ENCODE measurements at regions not wholly inside any gene's neighbourhood (a gene's known extent, or its start where the extent isn't known, plus 50 kb on each side); places are given as distances from the start of the nearest gene placed in this dataset.

GRCh38 chr5:124841829-124842712, 95.6 kb upstream of the ZNF608 start:
- no peak for DNase-seq

DNA sequence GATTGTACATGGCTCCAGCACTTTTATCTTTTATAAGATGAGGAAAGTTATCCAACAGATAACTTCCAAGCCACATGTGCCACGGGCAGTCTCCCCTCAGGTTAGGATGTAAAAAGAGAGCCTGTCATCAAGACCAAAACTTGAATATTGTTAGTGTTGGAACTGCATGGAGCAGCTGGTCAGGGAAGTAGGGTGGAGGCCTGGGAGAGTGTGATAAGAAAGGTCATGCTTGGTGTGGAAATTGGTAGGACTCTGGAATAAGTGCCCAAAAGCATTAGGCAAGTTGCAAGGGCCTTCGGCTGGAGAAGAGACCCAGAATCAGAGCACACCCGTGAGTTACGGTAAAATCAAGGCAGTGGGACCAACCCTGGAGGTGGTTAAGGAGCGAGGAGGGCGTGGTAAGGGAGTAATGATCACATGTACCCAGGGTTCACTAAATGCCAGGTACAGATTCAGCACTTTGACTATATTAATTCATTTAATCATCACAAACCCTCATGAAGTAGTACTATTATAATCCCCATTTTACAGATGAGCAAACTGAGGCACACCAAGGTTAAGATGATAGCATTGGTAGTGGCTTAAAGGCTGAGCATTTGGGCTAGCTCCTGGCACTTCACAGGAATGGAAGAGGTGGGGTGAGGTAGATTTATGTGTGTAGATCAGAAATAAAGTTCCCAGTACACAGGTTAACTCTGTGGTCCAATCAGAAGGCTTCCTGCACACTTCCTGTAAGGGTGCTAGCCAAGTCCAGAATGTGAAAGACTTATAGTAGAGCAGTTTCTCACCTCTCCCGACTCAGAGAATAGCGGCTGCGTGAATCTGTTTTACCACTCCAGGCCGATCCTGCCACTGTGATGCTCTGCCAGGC, 96.5 kb upstream of the ZNF608 start:
- no peak for DNase-seq

DNA sequence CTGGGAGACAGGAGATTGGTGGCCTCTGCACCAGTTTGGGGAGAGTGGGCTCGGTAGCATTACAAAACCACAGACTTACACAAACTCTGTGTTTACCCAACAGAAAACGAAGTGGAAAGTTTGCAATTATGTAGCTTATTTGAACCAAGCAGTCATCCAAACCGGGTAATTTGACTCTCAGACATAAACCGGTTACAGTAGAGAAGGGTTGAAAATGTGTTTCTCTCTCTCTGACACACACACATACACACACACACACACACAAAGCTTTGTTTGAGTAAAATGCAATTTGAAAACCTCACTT, 97.1 kb upstream of the ZNF608 start:
- DNase-seq = no peak

GRCh38 chr5:124844371-124844920, 98.0 kb upstream of the ZNF608 start:
- no peak for DNase-seq

DNA sequence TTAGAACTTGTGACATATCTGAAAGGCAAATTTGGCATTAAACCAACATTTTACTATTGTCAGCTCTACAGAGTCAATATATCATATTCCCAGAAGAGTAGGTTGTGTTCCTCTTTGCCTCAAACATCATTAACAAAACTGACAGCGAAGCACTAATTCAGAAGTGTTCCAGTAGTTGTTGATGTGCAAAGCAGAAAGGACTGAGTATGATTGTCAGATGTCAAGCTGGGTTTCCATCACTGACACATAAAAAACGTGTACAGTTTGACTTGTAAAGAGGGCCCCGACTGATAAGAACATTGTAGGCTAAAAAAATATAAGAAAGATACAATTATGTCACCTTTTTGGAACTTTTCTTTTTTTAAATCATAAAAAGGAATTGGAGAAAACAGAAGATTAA, 101.5 kb upstream of the ZNF608 start:
- no peak for DNase-seq

DNA sequence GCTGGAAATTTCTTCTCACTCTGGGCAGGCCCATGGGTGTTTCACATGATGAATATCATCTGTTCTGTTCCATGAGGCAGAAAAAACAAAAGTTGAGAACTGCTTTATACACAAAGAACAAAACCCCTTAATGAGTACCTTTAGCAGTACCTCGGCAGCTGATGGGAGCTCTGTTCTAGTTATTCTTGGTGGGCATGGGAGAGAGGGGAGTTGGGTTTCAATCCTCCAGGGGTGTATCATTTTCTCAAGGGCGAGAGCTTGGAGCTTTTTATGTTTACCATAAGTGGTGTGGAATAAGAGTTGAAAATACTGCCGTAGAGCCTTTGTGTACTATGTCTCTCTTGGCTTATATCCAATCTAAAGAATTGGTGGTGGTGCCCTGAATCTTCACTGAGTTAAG, 103.3 kb upstream of the ZNF608 start:
- peak; percentile 34 for DNase-seq

DNA sequence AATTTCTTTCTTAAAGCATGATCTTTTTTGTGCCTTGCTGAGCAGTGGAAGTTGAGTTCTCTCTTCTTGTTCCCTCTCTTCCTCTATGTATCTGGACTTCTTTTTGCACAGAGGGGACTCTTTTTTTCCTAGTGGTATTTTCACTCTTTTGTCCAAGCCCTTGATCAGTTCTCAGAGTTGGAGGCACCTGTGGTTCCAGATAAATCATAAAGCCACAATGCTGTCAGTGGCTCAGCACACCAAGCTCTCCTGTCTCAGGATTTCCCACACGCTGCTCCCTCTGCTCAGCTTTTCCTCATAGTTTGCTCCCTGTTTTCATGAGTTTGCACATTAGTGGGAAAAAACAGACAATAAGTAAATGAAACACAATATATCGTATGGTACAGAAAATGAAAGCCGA, 110.3 kb upstream of the ZNF608 start:
- no peak for DNase-seq

DNA sequence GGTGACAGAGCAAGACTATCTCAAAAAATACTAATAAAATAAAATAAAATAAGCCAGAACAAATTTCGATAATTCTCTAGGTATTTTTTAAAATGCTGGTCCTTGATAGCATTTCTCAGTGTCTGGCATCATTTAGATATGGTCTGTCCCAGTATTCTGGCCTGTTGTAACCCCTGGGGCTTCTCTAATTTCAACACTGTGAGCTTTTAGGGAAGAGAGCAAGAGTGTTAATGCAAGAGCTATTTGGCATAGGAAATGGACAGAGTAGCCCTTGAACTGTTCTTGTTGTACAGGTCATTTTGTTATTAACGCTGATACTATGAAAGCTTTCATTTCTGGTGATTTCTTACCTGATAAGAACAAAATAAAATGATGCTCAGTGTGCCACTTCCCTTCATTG, 112.2 kb upstream of the ZNF608 start:
- no peak for DNase-seq

GRCh38 chr5:124859027-124859426, 112.6 kb upstream of the ZNF608 start:
- DNase-seq = no peak

DNA sequence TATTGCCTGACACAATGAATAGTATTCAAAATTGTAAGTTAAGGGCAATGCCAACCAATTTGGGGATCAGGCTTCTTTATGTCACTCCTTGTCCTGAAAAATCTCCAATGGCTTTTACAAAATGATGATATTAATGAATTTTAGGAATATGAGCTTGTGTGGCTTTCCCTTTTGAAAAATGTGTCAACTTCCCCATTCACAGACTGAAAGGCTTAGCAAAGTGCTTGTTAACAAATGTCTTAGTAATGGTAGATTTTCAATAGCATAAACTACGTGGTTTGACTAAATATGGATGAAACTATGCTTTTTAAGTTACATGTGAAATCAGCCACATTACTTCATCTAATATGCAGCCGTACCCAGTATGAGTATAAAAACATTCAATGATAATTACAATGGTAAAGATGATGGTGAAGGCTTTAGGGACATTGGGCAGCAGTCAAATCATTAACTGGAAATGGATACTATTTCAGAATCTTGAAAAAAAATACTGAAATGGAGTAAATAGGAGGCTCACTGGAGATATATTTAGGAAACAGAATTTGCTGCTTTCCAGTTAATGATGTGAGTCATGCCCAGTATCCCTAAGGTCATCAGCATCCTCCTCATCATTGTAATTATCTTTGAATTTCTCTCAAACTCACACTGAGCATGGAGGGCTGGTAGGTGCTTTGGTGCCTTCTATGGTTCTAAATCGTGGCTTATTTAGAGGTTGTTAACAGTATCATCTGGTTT, 113.3 kb upstream of the ZNF608 start:
- no peak for DNase-seq

DNA sequence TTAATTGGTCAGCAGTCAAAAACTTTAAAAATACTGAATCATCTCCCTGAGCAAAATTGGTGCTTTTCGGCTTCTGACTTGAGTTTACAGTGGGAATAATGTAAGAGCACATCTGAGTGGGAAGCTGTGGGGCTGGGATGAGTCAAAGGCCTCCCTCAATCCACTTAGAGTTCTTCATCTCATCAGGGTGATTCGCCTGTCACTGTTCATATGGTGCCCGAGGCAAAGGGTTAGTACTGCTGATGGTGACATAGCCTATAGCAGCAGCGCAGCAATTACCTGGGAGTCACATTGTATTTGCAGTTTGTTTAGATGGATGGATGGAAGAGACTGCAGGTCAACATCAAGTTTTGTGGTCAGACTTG, 113.8 kb upstream of the ZNF608 start:
- DNase-seq = no peak

DNA sequence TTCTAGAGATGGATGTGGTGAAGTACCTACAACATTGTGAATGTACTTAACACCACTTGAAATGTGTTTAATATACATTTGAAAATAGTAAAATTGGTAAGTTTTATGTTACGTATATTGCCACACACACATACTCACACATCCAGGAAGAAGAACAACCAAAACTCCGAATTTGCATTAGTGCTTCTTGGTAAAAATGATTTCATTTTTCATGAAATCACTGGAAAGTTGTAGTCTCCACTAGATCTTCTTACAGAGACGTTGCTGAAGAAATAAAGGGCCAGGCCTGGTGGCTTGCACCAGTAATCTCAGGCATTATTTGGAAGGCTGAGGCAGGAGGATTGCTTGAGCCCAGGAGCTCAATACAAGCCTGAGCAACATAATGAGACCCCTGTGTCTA, 118.6 kb upstream of the ZNF608 start:
- DNase-seq = no peak

DNA sequence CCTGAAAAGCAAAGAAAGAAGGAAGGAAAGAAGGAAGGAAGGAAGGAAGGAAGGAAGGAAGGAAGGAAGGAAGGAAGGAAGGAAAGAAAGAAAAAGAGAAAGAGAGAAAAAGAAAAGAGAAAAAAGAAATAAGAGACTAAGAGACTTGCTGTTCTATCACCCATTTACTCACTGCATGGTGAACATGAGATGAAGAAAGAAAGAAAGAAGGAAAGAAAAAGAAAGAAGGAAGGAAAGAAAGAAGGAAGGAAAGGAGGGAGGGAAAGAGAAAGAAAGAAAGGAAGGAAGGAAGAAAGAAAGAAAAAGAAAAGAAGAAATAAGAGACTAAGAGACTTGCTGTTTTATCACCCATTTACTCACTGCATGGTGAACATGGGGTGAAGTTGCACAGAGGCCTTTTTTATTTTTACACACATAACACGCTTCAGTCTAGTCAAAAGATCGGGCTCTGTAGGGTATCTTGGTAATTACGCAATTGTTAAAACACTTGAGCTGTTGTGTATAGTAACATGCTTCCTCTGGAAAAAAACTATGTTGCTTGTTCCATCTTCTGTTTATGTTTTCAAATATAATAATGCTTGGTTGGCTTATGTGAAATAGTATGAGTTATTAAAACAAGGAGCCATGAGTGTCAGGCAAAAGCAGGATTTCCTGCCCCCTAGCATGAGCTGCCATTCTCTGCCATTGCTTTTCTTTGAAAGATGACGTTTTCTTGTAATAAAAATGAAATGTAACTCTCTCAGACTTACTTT, 119.3 kb upstream of the ZNF608 start:
- DNase-seq = no peak

DNA sequence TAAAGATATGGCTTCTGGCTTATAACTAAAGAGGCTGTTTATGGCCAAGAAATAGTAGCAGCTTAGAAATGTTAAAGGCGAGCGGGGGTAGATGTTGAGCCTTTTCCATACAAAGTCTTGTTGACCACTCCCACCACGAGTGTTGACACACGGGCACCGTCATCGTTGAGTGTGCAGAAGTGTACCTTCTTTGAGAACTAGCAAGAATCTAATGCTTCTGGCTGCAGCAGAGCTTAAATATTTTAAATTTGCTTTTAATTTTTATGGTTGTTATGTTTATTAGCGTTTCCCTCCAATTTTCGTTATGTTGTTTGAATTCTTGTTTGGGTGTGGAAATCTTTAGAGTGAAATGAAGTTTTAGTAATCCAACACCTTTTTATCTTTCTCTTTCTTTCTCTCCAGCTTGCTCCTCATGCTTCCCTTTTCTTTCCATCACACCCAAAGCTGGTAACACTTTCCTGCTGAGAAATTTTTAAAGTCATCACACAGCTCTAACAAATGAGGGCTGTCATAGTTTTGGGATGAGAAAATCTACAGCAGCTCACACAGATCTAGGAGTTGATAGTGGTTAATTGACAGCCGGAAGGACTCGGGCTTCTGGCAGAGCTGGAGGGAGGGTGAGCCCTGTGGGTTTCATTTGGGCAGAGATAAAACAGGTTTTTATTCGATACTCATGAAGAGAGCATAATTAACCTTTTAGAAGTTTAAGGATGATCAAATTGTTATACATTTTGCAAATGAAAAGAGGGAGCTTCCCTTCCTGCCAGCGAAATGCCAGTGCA, 120.1 kb upstream of the ZNF608 start:
- DNase-seq = no peak

GRCh38 chr5:124867137-124867704, 120.8 kb upstream of the ZNF608 start:
- no peak for DNase-seq

DNA sequence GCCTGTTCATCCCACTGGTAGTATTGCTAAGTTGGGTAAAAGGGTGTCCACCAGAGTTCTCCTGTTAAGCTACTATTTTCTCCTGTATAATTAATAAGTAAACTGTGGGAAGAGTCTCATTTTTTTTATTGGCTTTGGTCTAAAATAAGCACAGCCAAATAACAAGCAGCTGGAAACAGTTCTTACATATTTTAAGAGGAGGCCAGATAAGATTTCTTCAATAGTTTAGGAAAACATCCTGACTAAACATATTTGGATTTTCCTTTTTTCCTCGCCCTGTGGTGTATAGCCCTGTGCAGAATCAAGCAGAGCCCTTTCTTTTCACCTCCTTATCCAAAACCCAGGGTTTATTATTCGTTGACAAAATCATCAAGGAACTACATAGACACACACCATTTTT, 122.2 kb upstream of the ZNF608 start:
- no peak for DNase-seq

- no peak for DNase-seq
Measured at GRCh38 chr5:124869426-124870033, 123.1 kb upstream of the ZNF608 start.

- no peak for DNase-seq
Measured at GRCh38 chr5:124870070-124870469, 123.6 kb upstream of the ZNF608 start.

DNA sequence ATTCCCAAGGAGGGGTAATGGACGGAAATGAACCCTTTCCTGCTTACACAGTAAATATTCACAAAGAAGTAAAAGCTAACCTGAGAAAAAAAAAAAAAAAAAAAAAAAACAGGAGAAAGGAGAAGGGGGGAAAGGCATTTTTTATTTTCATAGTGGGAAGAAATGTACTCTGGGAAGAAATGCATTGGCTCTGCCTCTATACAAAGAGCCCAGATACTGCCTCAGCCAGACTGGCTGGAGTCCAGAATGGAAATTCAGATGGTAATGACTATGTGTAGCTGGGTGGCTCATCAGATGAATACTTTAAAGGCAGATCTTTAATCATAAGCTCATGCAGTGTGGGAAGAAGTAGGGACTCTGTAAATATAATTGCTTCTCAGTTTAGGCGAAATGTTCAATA, 124.9 kb upstream of the ZNF608 start:
- DNase-seq = peak; percentile 5

DNA sequence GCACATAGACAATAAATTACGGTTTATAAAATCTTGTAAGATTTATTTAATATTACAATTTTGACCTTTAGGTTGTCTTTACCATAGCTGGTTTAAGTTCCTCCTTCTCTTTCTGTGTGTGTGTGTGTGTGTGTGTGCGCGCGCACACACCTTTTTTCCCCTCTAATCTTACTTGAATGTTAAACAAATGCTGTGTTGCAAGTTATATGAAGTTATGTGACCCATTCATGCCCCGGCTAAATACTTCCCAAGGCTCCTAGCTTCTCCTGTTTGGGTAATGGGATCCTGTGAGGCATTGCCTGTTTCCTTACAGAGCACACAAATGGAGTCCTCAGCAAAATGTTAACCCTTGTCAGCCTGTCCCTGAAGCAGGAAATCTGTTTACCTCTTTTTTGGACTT, 125.6 kb upstream of the ZNF608 start:
- DNase-seq = no peak

DNA sequence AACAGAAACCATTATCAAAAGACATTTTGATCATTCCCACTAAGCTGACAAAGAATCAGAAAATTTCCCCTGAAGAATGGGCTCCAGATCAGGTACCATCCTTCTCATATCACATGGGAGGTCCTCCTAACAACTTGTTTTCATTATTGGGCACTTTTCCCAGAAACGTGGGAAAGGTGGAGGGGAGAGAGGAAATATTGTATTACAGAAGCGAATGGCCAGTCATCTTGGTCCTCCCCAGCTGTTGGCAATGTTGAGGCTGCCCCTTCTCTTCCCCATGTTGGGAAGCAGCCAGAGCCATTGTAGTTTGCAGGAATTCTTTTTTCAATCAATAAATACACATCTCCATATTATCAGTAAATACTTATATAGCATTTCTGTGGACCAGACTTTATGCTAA, 126.2 kb upstream of the ZNF608 start:
- peak; percentile 64 for DNase-seq
